Smooth muscle cell (in vitro differentiated cells): ENCODE measurements at regions not wholly inside any gene's neighbourhood (a gene's known extent, or its start where the extent isn't known, plus 50 kb on each side); places are given as distances from the start of the nearest gene placed in this dataset.

Experiments
- DNase-seq: peaks from one replicate; lab custom pipeline; 2025; ENCODE audit not compliant: unreplicated experiment; lab: John Stamatoyannopoulos, UW
- H2AFZ ChIP-seq: fragments of 200-600 bp; sonication (generic); 2 replicates; pipeline ENCODE4 v1.6.0; 2016; ENCODE audit warnings: antibody characterized with exemption, low read depth, mild to moderate bottlenecking
- H3F3A ChIP-seq: fragments of 200-600 bp; sonication (generic); 2 replicates; pipeline ENCODE4 v1.6.0; 2017; ENCODE audit warnings: antibody characterized with exemption, low read depth
- H3K27ac ChIP-seq: fragments of 200-600 bp; sonication (generic); 2 replicates; pipeline ENCODE4 v1.5.1; 2016; ENCODE audit warnings: low read depth, mild to moderate bottlenecking
- H3K27me3 ChIP-seq: fragments of 200-600 bp; sonication (generic); 2 replicates; pipeline ENCODE4 v1.6.1; 2016; ENCODE audit warnings: low read depth, mild to moderate bottlenecking
- H3K36me3 ChIP-seq: fragments of 200-600 bp; sonication (generic); 2 replicates; pipeline ENCODE4 v1.5.1; 2016; ENCODE audit warnings: low read depth
- H3K4me1 ChIP-seq: fragments of 200-600 bp; sonication (generic); 2 replicates; pipeline ENCODE4 v1.5.1; 2016; ENCODE audit warnings: low read depth
- H3K4me2 ChIP-seq: fragments of 200-600 bp; sonication (generic); 2 replicates; pipeline ENCODE4 v1.6.0; 2016; ENCODE audit warnings: mild to moderate bottlenecking
- H3K4me3 ChIP-seq: fragments of 200-600 bp; sonication (generic); 2 replicates; pipeline ENCODE4 v1.5.1; 2016; ENCODE audit warnings: mild to moderate bottlenecking
- H3K79me2 ChIP-seq: fragments of 200-600 bp; sonication (generic); 2 replicates; pipeline ENCODE4 v1.6.0; 2016; ENCODE audit warnings: low read depth, mild to moderate bottlenecking
- H3K9ac ChIP-seq: fragments of 200-600 bp; sonication (generic); 2 replicates; pipeline ENCODE4 v1.6.0; 2016; ENCODE audit warnings: low read depth
- H3K9me3 ChIP-seq: fragments of 200-600 bp; sonication (generic); replicated peaks from 2 replicates; pipeline ENCODE4 v1.5.1; 2016; ENCODE audit warnings: low read depth
- H4K20me1 ChIP-seq: fragments of 200-600 bp; sonication (generic); 2 replicates; pipeline ENCODE4 v1.6.0; 2016; ENCODE audit warnings: low read depth
- CTCF ChIP-seq: fragments of 200-600 bp; sonication (generic); IDR thresholded peaks from 2 replicates; pipeline ENCODE4 v1.5.1; 2017; ENCODE audit warnings: borderline replicate concordance, mild to moderate bottlenecking, antibody characterized with exemption; ENCODE audit not compliant: insufficient read depth, poor library complexity, severe bottlenecking
- WGBS: methylation state at CpG from one replicate; pipeline ENCODE4 v1.1.7; 2016; ENCODE audit warnings: low lambda C conversion rate; 5-methylcytosine and 5-hydroxymethylcytosine counted together

- DNase-seq = no peak
Observed at GRCh38 chr2:16900405-16901025, 234.9 kb upstream of the CYRIA start.

GRCh38 chr2:16899958-16900357, 234.3 kb upstream of the CYRIA start:
- no peak for DNase-seq
- H3K79me2 ChIP-seq = no peaks in the 10 kb centered on the region
- no peaks in the 10 kb centered on the region for H4K20me1 ChIP-seq
- H2AFZ ChIP-seq = no peak overlapping the region
- H3K4me1 ChIP-seq = no peaks in the 10 kb centered on the region
- no peaks in the 10 kb centered on the region for H3K9me3 ChIP-seq
- H3K4me2 ChIP-seq = no peak overlapping the region
- no peak overlapping the region for H3K27ac ChIP-seq
- no peaks in the 10 kb centered on the region for H3K36me3 ChIP-seq
- no peaks in the 10 kb centered on the region for H3K27me3 ChIP-seq
- H3K4me3 ChIP-seq = no peak overlapping the region
- H3F3A ChIP-seq = no peaks in the 10 kb centered on the region
- TF ChIP-seq CTCF = no peak
- H3K9ac ChIP-seq = no peak overlapping the region
- 90% methylated on average over 2 of the region's 2 CpGs for WGBS

More at GRCh38 chr2:16900405-16901025, 234.9 kb upstream of the CYRIA start:
- Histone ChIP-seq H3K9ac (no peak overlapping the region), H3K4me2 (no peak overlapping the region), H3K27me3 (no peaks in the 10 kb centered on the region), H2AFZ (no peak overlapping the region), H3K4me3 (no peak overlapping the region), H3K9me3 (no peaks in the 10 kb centered on the region), H3K36me3 (no peaks in the 10 kb centered on the region), H3K27ac (no peak overlapping the region), H3K79me2 (no peaks in the 10 kb centered on the region), H3K4me1 (no peaks in the 10 kb centered on the region), H4K20me1 (no peaks in the 10 kb centered on the region), H3F3A (no peaks in the 10 kb centered on the region)
- 70% methylated on average over 6 of the region's 6 CpGs for WGBS
- TF ChIP-seq CTCF = peak; percentile 51

- no peak for DNase-seq
- Histone ChIP-seq H2AFZ (no peak overlapping the region), H4K20me1 (no peaks in the 10 kb centered on the region), H3K36me3 (no peaks in the 10 kb centered on the region), H3K4me1 (peaks cover 3% of the 10 kb centered on the region), H3K9ac (no peak overlapping the region), H3K9me3 (no peaks in the 10 kb centered on the region), H3F3A (no peaks in the 10 kb centered on the region), H3K27ac (no peak overlapping the region), H3K4me3 (no peak overlapping the region), H3K4me2 (no peak overlapping the region), H3K79me2 (no peaks in the 10 kb centered on the region), H3K27me3 (no peaks in the 10 kb centered on the region)
- WGBS = 56% methylated on average over 4 of the region's 4 CpGs
- no peak for TF ChIP-seq CTCF
Observed at GRCh38 chr2:16890081-16890480, 224.4 kb upstream of the CYRIA start.

GRCh38 chr2:16885027-16885426, 219.4 kb upstream of the CYRIA start:
- H3K27me3 ChIP-seq = no peaks in the 10 kb centered on the region
- H2AFZ ChIP-seq = no peak overlapping the region
- TF ChIP-seq CTCF = no peak
- H3K9me3 ChIP-seq = no peaks in the 10 kb centered on the region
- no peak overlapping the region for H3K9ac ChIP-seq
- H3F3A ChIP-seq = no peaks in the 10 kb centered on the region
- H4K20me1 ChIP-seq = no peaks in the 10 kb centered on the region
- H3K79me2 ChIP-seq = no peaks in the 10 kb centered on the region
- H3K4me3 ChIP-seq = no peak overlapping the region
- no peak overlapping the region for H3K4me2 ChIP-seq
- no peaks in the 10 kb centered on the region for H3K36me3 ChIP-seq
- peaks cover 3% of the 10 kb centered on the region for H3K4me1 ChIP-seq
- DNase-seq = no peak
- no peak overlapping the region for H3K27ac ChIP-seq
- WGBS = 60% methylated on average over 1 of the region's 1 CpG
